H9 (cell line): ENCODE measurements at regions not wholly inside any gene's neighbourhood (a gene's known extent, or its start where the extent isn't known, plus 50 kb on each side); places are given as distances from the start of the nearest gene placed in this dataset.

Source experiments
- DNase-seq: peaks from one replicate; pipeline ENCODE4 v3.0.0-alpha.2; 2017
- H2AFZ ChIP-seq: one replicate; pipeline ENCODE4 v1.6.1; 2013; ENCODE audit warnings: mild to moderate bottlenecking, low read length, control low read depth, moderate library complexity
- H2AK5ac ChIP-seq: 2 replicates; pipeline ENCODE4 v1.6.1; 2013; ENCODE audit warnings: low read length, control low read depth, mixed read lengths; ENCODE audit not compliant: insufficient read length
- H2BK120ac ChIP-seq: one replicate; pipeline ENCODE4 v1.6.1; 2013; ENCODE audit warnings: low read depth, mild to moderate bottlenecking, low read length, control low read depth, inconsistent platforms; ENCODE audit not compliant: poor library complexity, severe bottlenecking
- H2BK12ac ChIP-seq: 2 replicates; pipeline ENCODE4 v1.6.1; 2013; ENCODE audit warnings: low read length, control low read depth, mixed read lengths, low read depth; ENCODE audit not compliant: insufficient read length
- H2BK15ac ChIP-seq: 2 replicates; pipeline ENCODE4 v1.6.1; 2013; ENCODE audit warnings: low read depth, low read length, control low read depth
- H2BK20ac ChIP-seq: one replicate; pipeline ENCODE4 v1.6.1; 2013; ENCODE audit warnings: low read depth, mild to moderate bottlenecking, low read length, control low read depth, inconsistent platforms; ENCODE audit not compliant: poor library complexity, severe bottlenecking
- H2BK5ac ChIP-seq: 2 replicates; pipeline ENCODE4 v1.6.1; 2013; ENCODE audit warnings: low read length, control low read depth, mixed read lengths; ENCODE audit not compliant: insufficient read length
- H3K14ac ChIP-seq: 2 replicates; pipeline ENCODE4 v1.6.1; 2013; ENCODE audit warnings: low read length, control low read depth; ENCODE audit not compliant: insufficient read depth
- H3K18ac ChIP-seq: 2 replicates; pipeline ENCODE4 v1.6.1; 2013; ENCODE audit warnings: low read depth, mild to moderate bottlenecking, mixed read lengths, low read length, control low read depth; ENCODE audit not compliant: insufficient read length
- H3K23ac ChIP-seq: 2 replicates; pipeline ENCODE4 v1.6.1; 2013; ENCODE audit warnings: low read length, control low read depth, mixed read lengths, low read depth; ENCODE audit not compliant: insufficient read length
- H3K23me2 ChIP-seq: 2 replicates; pipeline ENCODE4 v1.6.1; 2013; ENCODE audit warnings: low read depth, mild to moderate bottlenecking, mixed read lengths, low read length, control low read depth; ENCODE audit not compliant: insufficient read length, poor library complexity, severe bottlenecking
- H3K27ac ChIP-seq: 2 replicates; pipeline ENCODE4 v1.5.1; 2013; ENCODE audit warnings: low read length, control low read depth, mixed read lengths, low read depth; ENCODE audit not compliant: insufficient read length
- H3K27me3 ChIP-seq: 2 replicates; pipeline ENCODE4 v1.6.1; 2013; ENCODE audit warnings: low read length, control low read depth, inconsistent platforms; ENCODE audit not compliant: insufficient read depth
- H3K4ac ChIP-seq: 2 replicates; pipeline ENCODE4 v1.6.1; 2013; ENCODE audit warnings: low read depth, mild to moderate bottlenecking, control low read depth, inconsistent platforms, low read length, moderate library complexity
- H3K4me1 ChIP-seq: 2 replicates; pipeline ENCODE4 v1.6.1; 2013; ENCODE audit warnings: low read length, control low read depth, inconsistent platforms; ENCODE audit not compliant: insufficient read depth
- H3K4me2 ChIP-seq: 2 replicates; pipeline ENCODE4 v1.6.1; 2013; ENCODE audit warnings: low read length, control low read depth, mixed read lengths; ENCODE audit not compliant: insufficient read length, insufficient read depth
- H3K56ac ChIP-seq: 2 replicates; pipeline ENCODE4 v1.6.1; 2013; ENCODE audit warnings: low read depth, mild to moderate bottlenecking, mixed read lengths, low read length, control low read depth; ENCODE audit not compliant: insufficient read length
- H3K79me1 ChIP-seq: 2 replicates; pipeline ENCODE4 v1.6.1; 2013; ENCODE audit warnings: low read depth, mild to moderate bottlenecking, moderate library complexity, low read length, control low read depth, inconsistent platforms; ENCODE audit not compliant: insufficient read depth, poor library complexity, severe bottlenecking
- H3K79me2 ChIP-seq: 2 replicates; pipeline ENCODE4 v1.6.1; 2013; ENCODE audit warnings: low read length, control low read depth, inconsistent platforms; ENCODE audit not compliant: insufficient read depth
- H3K9ac ChIP-seq: 2 replicates; pipeline ENCODE4 v1.6.1; 2013; ENCODE audit warnings: low read length, control low read depth, mixed read lengths; ENCODE audit not compliant: insufficient read length; ENCODE audit errors: extremely low read depth
- H3K9me3 ChIP-seq: one replicate; pipeline ENCODE4 v1.6.1; 2013; ENCODE audit warnings: low read depth, low read length, inconsistent platforms; ENCODE audit not compliant: control insufficient read depth
- H3T11ph ChIP-seq: one replicate; pipeline ENCODE4 v1.6.1; 2013; ENCODE audit warnings: mild to moderate bottlenecking, low read length, control low read depth, inconsistent platforms
- H4K20me1 ChIP-seq: one replicate; pipeline ENCODE4 v1.6.1; 2013; ENCODE audit not compliant: control insufficient read depth, insufficient read length, insufficient read depth
- H4K5ac ChIP-seq: 2 replicates; pipeline ENCODE4 v1.6.1; 2013; ENCODE audit warnings: low read depth, mild to moderate bottlenecking, mixed read lengths, low read length, control low read depth; ENCODE audit not compliant: insufficient read length
- H4K8ac ChIP-seq: replicated peaks from 2 replicates; pipeline ENCODE4 v1.6.1; 2013; ENCODE audit warnings: low read length, control low read depth, mixed read lengths, low read depth; ENCODE audit not compliant: insufficient read length
- H4K91ac ChIP-seq: 2 replicates; pipeline ENCODE4 v1.6.1; 2013; ENCODE audit warnings: low read depth, mild to moderate bottlenecking, moderate library complexity, mixed read lengths, low read length, control low read depth; ENCODE audit not compliant: insufficient read length
- H3K27ac Mint-ChIP-seq, 3 experiments: 2 replicates in 2 of 3; 3 replicates in 1 of 3; pipeline ENCODE4 v1.8.0; 2020 to 2021; ENCODE audit warnings: mixed read lengths in 3 of 3, mild to moderate bottlenecking in 1 of 3, moderate library complexity in 1 of 3
- H3K27me3 Mint-ChIP-seq: 2 replicates; pipeline ENCODE4 v1.8.0; 2021; ENCODE audit warnings: low read depth, mild to moderate bottlenecking, moderate library complexity, mixed read lengths
- H3K36me3 Mint-ChIP-seq, 3 experiments: 2 replicates in 2 of 3; 3 replicates in 1 of 3; pipeline ENCODE4 v1.8.0; 2020 to 2021; ENCODE audit warnings: low read depth in 3 of 3, mixed read lengths in 3 of 3; ENCODE audit not compliant: insufficient read depth in 1 of 3
- H3K4me1 Mint-ChIP-seq, 2 experiments: 2 replicates each; pipeline ENCODE4 v1.8.0; 2020; ENCODE audit warnings: mixed read lengths in 2 of 2
- H3K4me3 Mint-ChIP-seq, 2 experiments: 2 replicates in 1 of 2; 3 replicates in 1 of 2; pipeline ENCODE4 v1.8.0; 2020 to 2021; ENCODE audit warnings: mild to moderate bottlenecking in 2 of 2, mixed read lengths in 2 of 2, moderate library complexity in 1 of 2
- H3K9me3 Mint-ChIP-seq, 2 experiments: 2 replicates in 1 of 2; 3 replicates in 1 of 2; pipeline ENCODE4 v1.8.0; 2020; ENCODE audit warnings: mild to moderate bottlenecking in 2 of 2, mixed read lengths in 2 of 2, moderate library complexity in 1 of 2
- WGBS: extraction: QIAGEN DNeasy Blood & Tissue Kit; methylation state at CpG from one replicate; pipeline ENCODE4 v1.1.7; 2013; ENCODE audit warnings: missing lambda C conversion rate, low lambda C conversion rate, mixed read lengths; ENCODE audit not compliant: insufficient read length; ENCODE audit errors: extremely low coverage; 5-methylcytosine and 5-hydroxymethylcytosine counted together
- TF ChIP-seq, protein P1 (sequence below): fragments of 200-600 bp; sonication (generic); conservative IDR thresholded peaks from 3 replicates; pipeline ENCODE4 v1.8.0; 2021; ENCODE audit warnings: antibody characterized with exemption, mild to moderate bottlenecking

DNA sequence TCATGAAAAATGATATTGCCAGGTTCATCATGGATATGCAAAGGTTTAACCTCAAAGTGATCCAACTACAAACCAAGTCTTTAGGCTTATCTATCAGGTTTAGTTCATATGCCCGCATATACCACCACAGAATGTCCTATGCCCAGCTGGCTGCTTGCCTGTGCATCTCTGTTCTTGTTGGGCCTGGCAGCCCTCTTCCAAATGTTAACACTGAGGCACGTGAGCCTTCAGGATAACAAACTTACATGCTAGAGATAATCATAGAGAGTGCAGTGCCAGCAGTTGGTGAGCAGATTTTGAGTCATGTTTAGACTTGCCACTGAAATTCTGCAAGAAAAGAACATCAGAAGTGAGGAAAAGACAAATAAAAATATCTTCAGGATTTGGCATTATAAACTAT lies 607.9 kb upstream of the TMPRSS15 start:
- Histone ChIP-seq H4K91ac (no peak overlapping the region), H2BK20ac (no peak overlapping the region), H3K9me3 (no peaks in the 10 kb centered on the region), H4K8ac (no peak overlapping the region), H3K79me2 (no peaks in the 10 kb centered on the region), H3K27ac (no peak overlapping the region), H3K4me2 (no peak overlapping the region), H3K56ac (no peak overlapping the region), H2AK5ac (no peak overlapping the region), H4K5ac (no peak overlapping the region), H2AFZ (no peak overlapping the region), H3K23me2 (no peaks in the 10 kb centered on the region), H4K20me1 (no peaks in the 10 kb centered on the region), H2BK5ac (no peak overlapping the region), H3K79me1 (no peaks in the 10 kb centered on the region), H3T11ph (no peak overlapping the region), H3K27me3 (no peaks in the 10 kb centered on the region), H3K23ac (no peak overlapping the region), H3K4ac (no peak overlapping the region), H3K9ac (no peak overlapping the region), H3K4me1 (no peaks in the 10 kb centered on the region), H2BK120ac (no peak overlapping the region), H2BK15ac (no peak overlapping the region), H3K18ac (no peak overlapping the region), H3K14ac (no peak overlapping the region), H2BK12ac (no peak overlapping the region)
- Mint-ChIP-seq H3K9me3 (no peaks in the 10 kb centered on the region), H3K27ac (no peak overlapping the region), H3K4me3 (no peak overlapping the region), H3K36me3 (no peaks in the 10 kb centered on the region), H3K4me1 (no peaks in the 10 kb centered on the region), H3K27me3 (no peaks in the 10 kb centered on the region)
- TF ChIP-seq, protein P1, sequence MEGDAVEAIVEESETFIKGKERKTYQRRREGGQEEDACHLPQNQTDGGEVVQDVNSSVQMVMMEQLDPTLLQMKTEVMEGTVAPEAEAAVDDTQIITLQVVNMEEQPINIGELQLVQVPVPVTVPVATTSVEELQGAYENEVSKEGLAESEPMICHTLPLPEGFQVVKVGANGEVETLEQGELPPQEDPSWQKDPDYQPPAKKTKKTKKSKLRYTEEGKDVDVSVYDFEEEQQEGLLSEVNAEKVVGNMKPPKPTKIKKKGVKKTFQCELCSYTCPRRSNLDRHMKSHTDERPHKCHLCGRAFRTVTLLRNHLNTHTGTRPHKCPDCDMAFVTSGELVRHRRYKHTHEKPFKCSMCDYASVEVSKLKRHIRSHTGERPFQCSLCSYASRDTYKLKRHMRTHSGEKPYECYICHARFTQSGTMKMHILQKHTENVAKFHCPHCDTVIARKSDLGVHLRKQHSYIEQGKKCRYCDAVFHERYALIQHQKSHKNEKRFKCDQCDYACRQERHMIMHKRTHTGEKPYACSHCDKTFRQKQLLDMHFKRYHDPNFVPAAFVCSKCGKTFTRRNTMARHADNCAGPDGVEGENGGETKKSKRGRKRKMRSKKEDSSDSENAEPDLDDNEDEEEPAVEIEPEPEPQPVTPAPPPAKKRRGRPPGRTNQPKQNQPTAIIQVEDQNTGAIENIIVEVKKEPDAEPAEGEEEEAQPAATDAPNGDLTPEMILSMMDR = no peak
- WGBS = no CpG with 5 or more reads among the region's 2 CpGs
- DNase-seq = no peak
